ENCODE measurements at regions not wholly inside any gene's neighbourhood (a gene's known extent, or its start where the extent isn't known, plus 50 kb on each side); places are given as distances from the start of the nearest gene placed in this dataset.
A peak's percentile ranks its signal among the peaks of the same experiment; 100 is the strongest.

- no peak for DNase-seq
These were observed 70.3 kb upstream of the MC3R start for GRCh38 chr20:56178219-56178618.

- no peak for DNase-seq
These were observed 69.5 kb upstream of the MC3R start for GRCh38 chr20:56179051-56179450.

- no peak for DNase-seq
These were observed 66.9 kb upstream of the MC3R start for GRCh38 chr20:56181583-56181982.

DNA sequence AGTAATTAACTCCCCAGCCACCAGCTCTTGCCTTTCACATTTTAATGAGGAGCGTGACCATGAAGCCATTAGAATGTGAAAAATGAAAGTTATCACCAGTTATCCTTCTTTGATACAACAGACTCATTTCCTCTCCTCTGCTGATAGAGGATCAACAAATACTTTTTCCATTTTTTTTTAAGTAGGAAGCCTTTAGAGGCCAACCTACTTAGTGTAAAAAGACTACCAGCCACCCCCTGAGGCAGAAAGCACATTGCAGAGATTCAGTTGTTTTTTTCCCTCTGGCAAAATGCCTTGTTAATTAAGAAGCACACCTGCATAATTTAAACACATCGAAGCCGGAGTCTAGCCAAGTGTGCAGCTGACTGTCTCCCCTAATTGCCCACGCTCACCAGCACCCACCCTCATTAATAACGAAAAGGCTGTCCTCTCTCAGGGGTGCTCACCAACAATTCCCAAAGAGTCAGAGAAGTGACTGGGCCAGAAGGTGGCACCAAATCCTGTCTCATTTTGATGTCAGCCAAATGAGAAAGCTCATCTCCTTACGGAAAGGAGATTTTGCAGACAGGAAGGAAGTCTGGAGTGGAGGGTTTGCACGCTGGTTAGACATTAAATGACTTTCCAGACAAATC is 60.9 kb upstream of the MC3R start:
- DNase-seq, result peak in 1 of 2 experiments; percentile 16

- no peak for DNase-seq
These were observed 54.5 kb upstream of the MC3R start for GRCh38 chr20:56194042-56194441.

GRCh38 chr20:56195946-56196345 is 52.6 kb upstream of the MC3R start:
- DNase-seq, result no peak

All from NCI-H446 (cell line).